Adrenal gland (tissue), 5 donors: ENCODE measurements at regions not wholly inside any gene's neighbourhood (a gene's known extent, or its start where the extent isn't known, plus 50 kb on each side); places are given as distances from the start of the nearest gene placed in this dataset.

Experiments used
- CTCF ChIP-seq, 6 experiments: fragments of 450-650 bp in 4 of 6; fragments of 200-600 bp in 2 of 6; sonication (generic) in 1 of 6; IDR thresholded peaks; 1 replicate in 5 of 6; 2 replicates in 1 of 6; pipeline versions ENCODE4 v1.5.1 to v1.8.0; 2016 to 2021; ENCODE audit warnings: antibody characterized with exemption in 6 of 6, mild to moderate bottlenecking in 2 of 6, moderate library complexity in 1 of 6
- POLR2A ChIP-seq, 2 donors: fragments of 450-650 bp; IDR thresholded peaks; one replicate each; pipeline ENCODE4 v1.6.1; 2017; ENCODE audit warnings: antibody characterized with exemption in 2 of 2, mild to moderate bottlenecking in 2 of 2, moderate library complexity in 1 of 2
- donor health status: DM: no; HTN: no; CAD: no.

GRCh38 chr11:90493379-90493778 is 270.5 kb upstream of the CHORDC1 start:
- no peak for TF ChIP-seq POLR2A (IDR thresholded peaks at IDR 0.05)
- TF ChIP-seq CTCF (IDR thresholded peaks at IDR 0.05) = no peak
